GM23338 (cell line): ENCODE measurements at regions not wholly inside any gene's neighbourhood (a gene's known extent, or its start where the extent isn't known, plus 50 kb on each side); places are given as distances from the start of the nearest gene placed in this dataset.
"Not testable (repeated sequence)": the region's sequence is repeated elsewhere in the genome, so short reads cannot be mapped to it uniquely, and the experiment has no call there.

Source experiments
- CREB1 ChIP-seq: fragments of 250-450 bp; sonication (Bioruptor Pico); IDR thresholded peaks from 2 replicates; pipeline ENCODE4 v1.5.0; 2020; ENCODE audit warnings: low read depth, mild to moderate bottlenecking, moderate library complexity
- EZH2 ChIP-seq: fragments of 200-600 bp; sonication (generic); IDR thresholded peaks from one replicate; pipeline ENCODE4 v1.8.0; 2017; ENCODE audit warnings: antibody characterized with exemption, mild to moderate bottlenecking, low read depth; ENCODE audit not compliant: unreplicated experiment
- POLR2AphosphoS5 ChIP-seq: IDR thresholded peaks from 2 replicates; pipeline ENCODE4 v1.6.1; 2016; ENCODE audit warnings: antibody characterized with exemption, low read depth
- REST ChIP-seq: IDR thresholded peaks from one replicate; pipeline ENCODE4 v1.6.1; 2018; ENCODE audit warnings: antibody characterized with exemption; ENCODE audit not compliant: unreplicated experiment
- TF ChIP-seq, protein P1 (sequence below), 2 experiments: fragments of 200-600 bp in 1 of 2; sonication (generic) in 1 of 2; conservative IDR thresholded peaks; 2 replicates each; pipeline versions ENCODE4 v1.5.1 to v1.6.1; 2016 to 2017; ENCODE audit warnings: antibody characterized with exemption in 2 of 2, low read depth in 2 of 2, mild to moderate bottlenecking in 2 of 2, moderate library complexity in 1 of 2

DNA sequence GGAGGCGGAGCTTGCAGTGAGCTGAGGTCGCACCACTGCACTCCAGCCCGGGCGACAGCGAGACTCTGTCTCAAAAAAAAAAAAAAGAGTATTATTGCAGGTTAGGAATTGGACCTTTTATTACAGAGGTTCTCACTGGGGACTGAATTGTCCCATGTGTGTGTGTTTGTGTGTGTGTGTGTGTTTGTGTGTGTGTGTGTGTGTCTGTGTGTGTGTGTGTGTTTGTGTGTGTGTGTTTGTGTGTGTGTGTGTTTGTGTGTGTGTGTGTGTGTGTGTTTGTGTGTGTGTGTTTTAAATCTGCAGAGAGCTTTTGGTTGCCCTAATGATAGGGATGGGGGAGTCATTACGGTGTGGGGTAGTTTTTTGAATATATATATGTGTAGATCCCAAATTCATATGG lies 84.9 kb downstream of the NPIPA7 start:
- TF ChIP-seq, protein P1, sequence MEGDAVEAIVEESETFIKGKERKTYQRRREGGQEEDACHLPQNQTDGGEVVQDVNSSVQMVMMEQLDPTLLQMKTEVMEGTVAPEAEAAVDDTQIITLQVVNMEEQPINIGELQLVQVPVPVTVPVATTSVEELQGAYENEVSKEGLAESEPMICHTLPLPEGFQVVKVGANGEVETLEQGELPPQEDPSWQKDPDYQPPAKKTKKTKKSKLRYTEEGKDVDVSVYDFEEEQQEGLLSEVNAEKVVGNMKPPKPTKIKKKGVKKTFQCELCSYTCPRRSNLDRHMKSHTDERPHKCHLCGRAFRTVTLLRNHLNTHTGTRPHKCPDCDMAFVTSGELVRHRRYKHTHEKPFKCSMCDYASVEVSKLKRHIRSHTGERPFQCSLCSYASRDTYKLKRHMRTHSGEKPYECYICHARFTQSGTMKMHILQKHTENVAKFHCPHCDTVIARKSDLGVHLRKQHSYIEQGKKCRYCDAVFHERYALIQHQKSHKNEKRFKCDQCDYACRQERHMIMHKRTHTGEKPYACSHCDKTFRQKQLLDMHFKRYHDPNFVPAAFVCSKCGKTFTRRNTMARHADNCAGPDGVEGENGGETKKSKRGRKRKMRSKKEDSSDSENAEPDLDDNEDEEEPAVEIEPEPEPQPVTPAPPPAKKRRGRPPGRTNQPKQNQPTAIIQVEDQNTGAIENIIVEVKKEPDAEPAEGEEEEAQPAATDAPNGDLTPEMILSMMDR (conservative IDR thresholded peaks at IDR 0.05; ENCODE audit: low read depth in 2 of 2), result not testable (repeated sequence)
- not testable (repeated sequence) for TF ChIP-seq EZH2; CREB1 (CRISPR knock-in tag); REST; POLR2AphosphoS5
